ENCODE measurements at regions not wholly inside any gene's neighbourhood (a gene's known extent, or its start where the extent isn't known, plus 50 kb on each side); places are given as distances from the start of the nearest gene placed in this dataset.

GRCh38 chr3:168497741-168498140, 402.0 kb upstream of the GOLIM4 start:
- no peak overlapping the region for H3K4me3 ChIP-seq (ENCODE audit: low read depth in 2 of 2, low read length in 1 of 2)
- no peak for DNase-seq
- no peak overlapping the region for H3K4me2 ChIP-seq
- H3K36me3 ChIP-seq (replicated peaks in 1 of 2; ENCODE audit: control insufficient read depth in 1 of 2, insufficient read depth in 2 of 2, low read length in 1 of 2) = no peaks in the 10 kb centered on the region
- H3F3A ChIP-seq (replicated peaks; ENCODE audit: insufficient read depth) = no peaks in the 10 kb centered on the region
- no peaks in the 10 kb centered on the region for H3K9me2 ChIP-seq
- no peak overlapping the region for H3K27ac ChIP-seq (ENCODE audit: low read depth in 2 of 2, low read length in 1 of 2)
- no peaks in the 10 kb centered on the region for H4K20me1 ChIP-seq (ENCODE audit: insufficient read depth)
- WGBS (ENCODE audit: low lambda C conversion rate) = 51% methylated on average over 2 of the region's 2 CpGs
- H3K4me1 ChIP-seq (ENCODE audit: control insufficient read depth in 1 of 2, insufficient read depth in 2 of 2, low read depth in 1 of 2, low read length in 1 of 2) = no peaks in the 10 kb centered on the region
- no peaks in the 10 kb centered on the region for H3K9me3 ChIP-seq
- no peaks in the 10 kb centered on the region for H3K79me2 ChIP-seq (ENCODE audit: insufficient read depth)
- ChIA-PET POLR2A (no interaction called here), CTCF (interaction anchor here (1.0 to 2.2 kb wide), 2 partner anchors 123 to 349 kb away, joined by 3 to 8 read pairs; no protein-coding TSS in a partner anchor)
- no peak overlapping the region for H2AFZ ChIP-seq (ENCODE audit: low read depth)
- TF ChIP-seq USF1 (IDR thresholded peaks at IDR 0.05; ENCODE audit: borderline replicate concordance, low read depth) = no peak
- TF ChIP-seq SIN3A (IDR thresholded peaks at IDR 0.05; ENCODE audit: borderline replicate concordance, low read depth, low read length) = no peak
- H3K9ac ChIP-seq = no peak overlapping the region
- H3K27me3 ChIP-seq (ENCODE audit: insufficient read depth) = no peaks in the 10 kb centered on the region

- H3K9me3 ChIP-seq = no peaks in the 10 kb centered on the region
- H3K9me2 ChIP-seq = no peaks in the 10 kb centered on the region
- H3K4me1 ChIP-seq (ENCODE audit: control insufficient read depth in 1 of 2, insufficient read depth in 2 of 2, low read depth in 1 of 2, low read length in 1 of 2) = no peaks in the 10 kb centered on the region
- ChIA-PET POLR2A (no interaction called here), CTCF (interaction anchor here (0.6 to 2.2 kb wide), 2 partner anchors 124 to 329 kb away, joined by 3 to 8 read pairs; no protein-coding TSS in a partner anchor)
- H3K79me2 ChIP-seq (ENCODE audit: insufficient read depth) = no peaks in the 10 kb centered on the region
- H4K20me1 ChIP-seq (ENCODE audit: insufficient read depth) = no peaks in the 10 kb centered on the region
- no peak overlapping the region for H3K27ac ChIP-seq (ENCODE audit: low read depth in 2 of 2, low read length in 1 of 2)
- no peak overlapping the region for H3K4me3 ChIP-seq (ENCODE audit: low read depth in 2 of 2, low read length in 1 of 2)
- no peaks in the 10 kb centered on the region for H3K36me3 ChIP-seq (replicated peaks in 1 of 2; ENCODE audit: control insufficient read depth in 1 of 2, insufficient read depth in 2 of 2, low read length in 1 of 2)
- H3F3A ChIP-seq (replicated peaks; ENCODE audit: insufficient read depth) = no peaks in the 10 kb centered on the region
- no peak for TF ChIP-seq NFIC (IDR thresholded peaks at IDR 0.05; ENCODE audit: borderline replicate concordance)
- TF ChIP-seq SIN3A (IDR thresholded peaks at IDR 0.05; ENCODE audit: borderline replicate concordance, low read depth, low read length) = no peak
- no peak for TF ChIP-seq TAF1 (IDR thresholded peaks at IDR 0.05; ENCODE audit: borderline replicate concordance, low read depth, low read length)
- TF ChIP-seq RCOR1 (IDR thresholded peaks at IDR 0.05; ENCODE audit: low read length) = no peak
- no peak for TF ChIP-seq IRF3 (IDR thresholded peaks at IDR 0.05; ENCODE audit: low read depth, low read length)
- no peak for TF ChIP-seq REST (IDR thresholded peaks at IDR 0.05; ENCODE audit: low read depth, low read length)
- no peak for TF ChIP-seq ZBTB33 (IDR thresholded peaks at IDR 0.05; ENCODE audit: borderline replicate concordance, low read depth)
- no peak for TF ChIP-seq TCF12 (IDR thresholded peaks at IDR 0.05)
- DNase-seq = no peak
- H3K9ac ChIP-seq = no peak overlapping the region
- WGBS (ENCODE audit: low lambda C conversion rate) = 22% methylated on average over 4 of the region's 4 CpGs
- no peaks in the 10 kb centered on the region for H3K27me3 ChIP-seq (ENCODE audit: insufficient read depth)
- no peak overlapping the region for H3K4me2 ChIP-seq
- H2AFZ ChIP-seq (ENCODE audit: low read depth) = no peak overlapping the region
Observed at GRCh38 chr3:168497183-168497582, 401.5 kb upstream of the GOLIM4 start.

Data from SK-N-SH (cell line).